ENCODE measurements at regions not wholly inside any gene's neighbourhood (a gene's known extent, or its start where the extent isn't known, plus 50 kb on each side); places are given as distances from the start of the nearest gene placed in this dataset.
"Not testable (repeated sequence)": the region's sequence is repeated elsewhere in the genome, so short reads cannot be mapped to it uniquely, and the experiment has no call there.

DNA sequence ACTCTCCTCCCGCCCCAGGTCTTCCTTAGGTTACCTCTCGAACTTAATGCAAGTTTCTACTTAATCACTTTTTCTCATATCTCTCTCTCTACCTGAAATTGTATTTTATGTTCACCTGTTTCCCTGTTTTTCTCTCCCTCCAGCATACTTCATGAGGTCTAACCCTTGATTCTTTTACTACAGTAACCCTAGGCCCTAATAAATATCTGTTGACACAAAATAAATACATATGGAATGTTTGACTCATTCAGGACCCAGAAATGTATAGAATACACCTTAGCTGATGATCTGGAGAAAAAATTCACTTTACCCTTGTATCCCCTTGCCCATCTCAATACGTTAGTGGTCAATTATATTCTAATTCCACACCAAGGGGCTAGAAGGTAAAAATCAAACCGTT lies 250.9 kb upstream of the PTGER4 start:
- no peak overlapping the region for H3K27ac ChIP-seq (ENCODE audit: low read length)
- H3K27me3 ChIP-seq (replicated peaks; ENCODE audit: insufficient read depth, low read length): no peaks in the 10 kb centered on the region
- no peaks in the 10 kb centered on the region for H3K4me1 ChIP-seq (ENCODE audit: low read length)
- H3K4me2 ChIP-seq (ENCODE audit: low read depth, low read length): no peak overlapping the region
- H3F3A ChIP-seq (ENCODE audit: insufficient read depth, low read length): no peaks in the 10 kb centered on the region
- H3K79me2 ChIP-seq (ENCODE audit: low read length): no peaks in the 10 kb centered on the region
- no peaks in the 10 kb centered on the region for H3K9me3 ChIP-seq (replicated peaks; ENCODE audit: insufficient read depth, low read length)
- H3K36me3 ChIP-seq (replicated peaks; ENCODE audit: insufficient read depth, low read length): no peaks in the 10 kb centered on the region
- no peak overlapping the region for H3K4me3 ChIP-seq (ENCODE audit: low read length)
- no peaks in the 10 kb centered on the region for H3K9me2 ChIP-seq (replicated peaks; ENCODE audit: insufficient read depth, low read length)
- no peaks in the 10 kb centered on the region for H4K20me1 ChIP-seq (ENCODE audit: insufficient read depth, low read length)
- TF ChIP-seq, protein P1, sequence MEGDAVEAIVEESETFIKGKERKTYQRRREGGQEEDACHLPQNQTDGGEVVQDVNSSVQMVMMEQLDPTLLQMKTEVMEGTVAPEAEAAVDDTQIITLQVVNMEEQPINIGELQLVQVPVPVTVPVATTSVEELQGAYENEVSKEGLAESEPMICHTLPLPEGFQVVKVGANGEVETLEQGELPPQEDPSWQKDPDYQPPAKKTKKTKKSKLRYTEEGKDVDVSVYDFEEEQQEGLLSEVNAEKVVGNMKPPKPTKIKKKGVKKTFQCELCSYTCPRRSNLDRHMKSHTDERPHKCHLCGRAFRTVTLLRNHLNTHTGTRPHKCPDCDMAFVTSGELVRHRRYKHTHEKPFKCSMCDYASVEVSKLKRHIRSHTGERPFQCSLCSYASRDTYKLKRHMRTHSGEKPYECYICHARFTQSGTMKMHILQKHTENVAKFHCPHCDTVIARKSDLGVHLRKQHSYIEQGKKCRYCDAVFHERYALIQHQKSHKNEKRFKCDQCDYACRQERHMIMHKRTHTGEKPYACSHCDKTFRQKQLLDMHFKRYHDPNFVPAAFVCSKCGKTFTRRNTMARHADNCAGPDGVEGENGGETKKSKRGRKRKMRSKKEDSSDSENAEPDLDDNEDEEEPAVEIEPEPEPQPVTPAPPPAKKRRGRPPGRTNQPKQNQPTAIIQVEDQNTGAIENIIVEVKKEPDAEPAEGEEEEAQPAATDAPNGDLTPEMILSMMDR (IDR thresholded peaks at IDR 0.05; ENCODE audit: low read length): no peak
- TF ChIP-seq EZH2phosphoT487 (IDR thresholded peaks at IDR 0.05; ENCODE audit: low read length): no peak
- TF ChIP-seq EZH2 (optimal IDR thresholded peaks at IDR 0.05; ENCODE audit: low read depth, low read length): no peak
- H3K9ac ChIP-seq (ENCODE audit: low read length): no peak overlapping the region
- no peak for DNase-seq
- H2AFZ ChIP-seq (ENCODE audit: low read length): no peak overlapping the region

DNA sequence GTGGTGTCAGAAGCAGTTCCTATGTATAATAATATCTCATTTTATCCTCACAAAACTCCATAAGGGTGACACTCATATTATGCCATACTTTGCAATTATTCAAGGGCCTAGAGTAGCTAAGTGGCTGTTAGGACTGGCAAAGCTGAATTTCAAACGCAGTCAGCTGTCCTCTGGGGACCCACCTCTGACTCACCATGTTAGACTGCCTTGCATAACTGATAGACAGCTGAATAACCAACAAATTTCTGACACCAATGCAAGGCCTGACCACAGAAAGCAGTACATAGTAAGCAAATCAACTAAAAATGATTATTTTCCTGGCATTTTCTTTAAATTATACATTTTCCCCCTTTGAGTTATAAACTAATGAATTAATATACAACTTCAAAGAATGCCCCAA lies 251.6 kb upstream of the PTGER4 start:
- no peak overlapping the region for H3K9ac ChIP-seq (ENCODE audit: low read length)
- H3K4me1 ChIP-seq (ENCODE audit: low read length): no peaks in the 10 kb centered on the region
- H3K79me2 ChIP-seq (ENCODE audit: low read length): no peaks in the 10 kb centered on the region
- TF ChIP-seq EZH2 (optimal IDR thresholded peaks at IDR 0.05; ENCODE audit: low read depth, low read length) (no peak), EZH2phosphoT487 (IDR thresholded peaks at IDR 0.05; ENCODE audit: low read length) (no peak)
- TF ChIP-seq, protein P1 (IDR thresholded peaks at IDR 0.05; ENCODE audit: low read length): no peak
- no peak overlapping the region for H3K27ac ChIP-seq (ENCODE audit: low read length)
- H3K9me3 ChIP-seq (replicated peaks; ENCODE audit: insufficient read depth, low read length): no peaks in the 10 kb centered on the region
- H3K4me2 ChIP-seq (ENCODE audit: low read depth, low read length): no peak overlapping the region
- no peaks in the 10 kb centered on the region for H4K20me1 ChIP-seq (ENCODE audit: insufficient read depth, low read length)
- no peak overlapping the region for H3K4me3 ChIP-seq (ENCODE audit: low read length)
- H3K9me2 ChIP-seq (replicated peaks; ENCODE audit: insufficient read depth, low read length): no peaks in the 10 kb centered on the region
- no peaks in the 10 kb centered on the region for H3F3A ChIP-seq (ENCODE audit: insufficient read depth, low read length)
- no peaks in the 10 kb centered on the region for H3K27me3 ChIP-seq (replicated peaks; ENCODE audit: insufficient read depth, low read length)
- H3K36me3 ChIP-seq (replicated peaks; ENCODE audit: insufficient read depth, low read length): no peaks in the 10 kb centered on the region
- H2AFZ ChIP-seq (ENCODE audit: low read length): no peak overlapping the region
- DNase-seq: no peak

DNA sequence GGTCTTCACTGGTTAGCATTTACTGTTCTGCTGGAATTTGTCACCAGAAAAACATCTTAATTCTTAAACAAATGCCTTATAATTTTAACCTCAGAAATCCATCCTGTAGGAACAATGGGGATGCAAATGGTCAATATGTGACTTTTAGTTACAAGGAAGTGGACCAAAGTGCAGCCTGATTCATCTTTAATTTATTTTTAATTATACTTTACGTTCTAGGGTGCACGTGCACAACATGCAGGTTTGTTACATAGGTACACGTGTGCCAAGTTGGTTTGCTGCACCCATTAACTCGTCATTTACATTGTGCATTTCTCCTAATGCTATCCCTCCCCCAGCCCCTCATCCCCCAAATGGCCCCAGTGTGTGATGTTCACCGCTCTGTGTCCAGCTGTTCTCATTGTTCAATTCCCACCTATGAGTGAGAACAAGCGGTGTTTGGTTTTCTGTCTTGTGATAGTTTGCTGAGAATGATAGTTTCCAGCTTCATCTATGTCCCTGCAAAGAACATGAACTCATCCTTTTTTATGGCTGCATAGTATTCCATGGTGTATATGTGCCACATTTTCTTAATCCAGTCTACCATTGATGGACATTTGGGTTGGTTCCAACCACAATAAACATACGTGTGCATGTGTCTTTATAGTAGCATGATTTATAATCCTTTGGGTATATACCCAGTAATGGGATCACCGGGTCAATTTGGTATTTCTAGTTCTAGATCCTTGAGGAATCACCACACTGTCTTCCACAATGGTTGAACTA lies 262.5 kb upstream of the PTGER4 start:
- not testable (repeated sequence) for DNase-seq; H3K9me2 ChIP-seq (replicated peaks; ENCODE audit: insufficient read depth, low read length); H3K4me1 ChIP-seq (ENCODE audit: low read length); H2AFZ ChIP-seq (ENCODE audit: low read length); H3K79me2 ChIP-seq (ENCODE audit: low read length); H3K27ac ChIP-seq (ENCODE audit: low read length); H3K27me3 ChIP-seq (replicated peaks; ENCODE audit: insufficient read depth, low read length); H3K36me3 ChIP-seq (replicated peaks; ENCODE audit: insufficient read depth, low read length); H3F3A ChIP-seq (ENCODE audit: insufficient read depth, low read length); H3K9me3 ChIP-seq (replicated peaks; ENCODE audit: insufficient read depth, low read length); H3K4me3 ChIP-seq (ENCODE audit: low read length); H4K20me1 ChIP-seq (ENCODE audit: insufficient read depth, low read length); H3K4me2 ChIP-seq (ENCODE audit: low read depth, low read length); H3K9ac ChIP-seq (ENCODE audit: low read length)

DNA sequence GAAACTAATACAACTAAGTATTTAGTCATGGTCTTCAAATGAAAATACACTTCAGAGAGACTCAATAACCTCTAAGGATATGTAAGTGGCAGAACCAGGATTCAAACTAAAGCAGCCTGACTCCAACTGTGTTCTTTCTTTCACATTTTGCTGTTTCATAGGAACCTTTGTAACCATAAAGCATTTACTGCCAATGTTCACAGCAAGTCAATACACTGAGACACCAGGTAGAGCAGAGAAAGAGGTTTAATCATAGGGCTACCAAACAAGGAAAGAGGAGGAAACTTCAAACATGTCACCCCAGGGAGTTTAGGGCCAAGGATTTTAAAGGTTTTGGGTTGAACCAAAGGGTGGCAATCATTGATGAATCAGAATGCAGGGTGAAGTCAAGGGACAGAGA lies 263.1 kb upstream of the PTGER4 start:
- Histone ChIP-seq H3K4me3 (ENCODE audit: low read length) (no peak overlapping the region), H2AFZ (ENCODE audit: low read length) (no peak overlapping the region), H3F3A (ENCODE audit: insufficient read depth, low read length) (no peaks in the 10 kb centered on the region), H3K9ac (ENCODE audit: low read length) (no peak overlapping the region), H3K27me3 (replicated peaks; ENCODE audit: insufficient read depth, low read length) (no peaks in the 10 kb centered on the region), H3K4me2 (ENCODE audit: low read depth, low read length) (no peak overlapping the region), H3K9me2 (replicated peaks; ENCODE audit: insufficient read depth, low read length) (no peaks in the 10 kb centered on the region), H3K9me3 (replicated peaks; ENCODE audit: insufficient read depth, low read length) (no peaks in the 10 kb centered on the region), H3K79me2 (ENCODE audit: low read length) (no peaks in the 10 kb centered on the region), H3K36me3 (replicated peaks; ENCODE audit: insufficient read depth, low read length) (no peaks in the 10 kb centered on the region), H3K27ac (ENCODE audit: low read length) (no peak overlapping the region), H4K20me1 (ENCODE audit: insufficient read depth, low read length) (no peaks in the 10 kb centered on the region), H3K4me1 (ENCODE audit: low read length) (no peaks in the 10 kb centered on the region)
- no peak for DNase-seq
- TF ChIP-seq, protein P1 (IDR thresholded peaks at IDR 0.05; ENCODE audit: low read length): no peak
- TF ChIP-seq EZH2 (optimal IDR thresholded peaks at IDR 0.05; ENCODE audit: low read depth, low read length) (no peak), EZH2phosphoT487 (IDR thresholded peaks at IDR 0.05; ENCODE audit: low read length) (no peak)

All from MM.1S (cell line).